ENCODE measurements at regions not wholly inside any gene's neighbourhood (a gene's known extent, or its start where the extent isn't known, plus 50 kb on each side); places are given as distances from the start of the nearest gene placed in this dataset.

DNA sequence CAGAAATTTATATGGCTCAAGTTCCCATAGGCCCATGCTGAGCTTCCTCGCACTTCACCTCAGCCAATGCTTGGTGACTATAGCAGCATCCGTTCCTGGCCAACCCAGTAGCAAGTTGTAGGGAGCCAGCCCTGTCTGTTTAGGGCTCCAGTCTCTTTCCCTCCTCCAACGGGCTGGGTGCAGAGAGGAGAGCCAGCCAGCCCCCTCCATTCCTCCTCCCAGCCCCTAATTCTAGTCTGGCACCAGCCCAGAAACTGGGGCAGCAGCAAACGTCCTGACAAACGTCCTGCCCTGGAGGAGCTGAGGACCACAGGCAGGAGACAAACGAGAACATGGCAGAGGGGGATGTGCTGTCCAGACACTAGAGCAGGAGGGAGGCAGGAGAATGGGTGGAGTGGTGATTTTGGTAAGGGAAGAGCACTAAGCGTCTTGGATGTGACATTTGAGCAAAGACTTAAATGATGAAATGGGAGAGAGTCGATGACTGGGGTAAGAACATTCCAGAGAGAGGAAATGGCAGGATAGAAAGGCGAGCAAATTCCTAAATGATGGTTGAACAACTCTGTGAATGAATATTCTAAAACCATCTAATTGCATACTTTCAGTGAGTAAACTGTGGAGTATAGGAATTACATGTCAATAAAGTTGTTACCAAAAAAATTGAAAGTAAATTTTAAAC lies 222.5 kb upstream of the DAPK1 start:
- TF ChIP-seq POLR2AphosphoS5 (IDR thresholded peaks at IDR 0.05; ENCODE audit: low read depth, low read length) (no peak), TAF1 (IDR thresholded peaks at IDR 0.05; ENCODE audit: borderline replicate concordance, insufficient read depth, low read length) (no peak)

Data from PFSK-1 (cell line).